ENCODE measurements at regions not wholly inside any gene's neighbourhood (a gene's known extent, or its start where the extent isn't known, plus 50 kb on each side); places are given as distances from the start of the nearest gene placed in this dataset.

DNA sequence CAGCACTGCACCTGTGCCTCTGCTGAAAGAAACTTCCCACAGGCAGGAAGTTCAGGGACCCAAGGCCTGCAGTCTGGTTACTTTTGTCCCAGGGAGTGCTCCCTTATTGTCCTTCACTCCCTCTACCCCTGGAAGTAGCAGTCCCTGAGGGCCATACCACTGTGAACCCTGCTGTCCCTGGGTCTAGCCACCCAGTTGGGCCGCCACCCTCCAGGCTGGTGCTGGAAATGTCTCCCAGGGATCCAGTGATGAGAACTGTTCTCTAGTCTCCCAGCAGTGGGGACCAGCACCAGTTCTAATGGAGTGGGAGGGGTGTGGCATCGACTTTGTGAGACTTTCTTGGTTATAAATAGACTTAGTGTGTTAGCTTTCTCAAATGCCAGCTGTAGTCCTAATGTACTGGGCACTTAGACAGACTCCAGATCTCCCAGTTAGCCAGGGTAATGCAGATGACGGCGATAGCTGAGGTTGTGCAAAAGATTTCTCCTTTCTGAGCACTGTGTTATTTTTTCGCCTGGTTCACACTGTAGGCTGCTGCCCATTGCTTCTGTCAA, 462.5 kb downstream of the CDH26 start:
- no peak overlapping the region for H3K4me3 ChIP-seq (ENCODE audit: low read depth, low read length)
- DNase-seq (ENCODE audit: low read depth) = no peak
- TF ChIP-seq, protein P1, sequence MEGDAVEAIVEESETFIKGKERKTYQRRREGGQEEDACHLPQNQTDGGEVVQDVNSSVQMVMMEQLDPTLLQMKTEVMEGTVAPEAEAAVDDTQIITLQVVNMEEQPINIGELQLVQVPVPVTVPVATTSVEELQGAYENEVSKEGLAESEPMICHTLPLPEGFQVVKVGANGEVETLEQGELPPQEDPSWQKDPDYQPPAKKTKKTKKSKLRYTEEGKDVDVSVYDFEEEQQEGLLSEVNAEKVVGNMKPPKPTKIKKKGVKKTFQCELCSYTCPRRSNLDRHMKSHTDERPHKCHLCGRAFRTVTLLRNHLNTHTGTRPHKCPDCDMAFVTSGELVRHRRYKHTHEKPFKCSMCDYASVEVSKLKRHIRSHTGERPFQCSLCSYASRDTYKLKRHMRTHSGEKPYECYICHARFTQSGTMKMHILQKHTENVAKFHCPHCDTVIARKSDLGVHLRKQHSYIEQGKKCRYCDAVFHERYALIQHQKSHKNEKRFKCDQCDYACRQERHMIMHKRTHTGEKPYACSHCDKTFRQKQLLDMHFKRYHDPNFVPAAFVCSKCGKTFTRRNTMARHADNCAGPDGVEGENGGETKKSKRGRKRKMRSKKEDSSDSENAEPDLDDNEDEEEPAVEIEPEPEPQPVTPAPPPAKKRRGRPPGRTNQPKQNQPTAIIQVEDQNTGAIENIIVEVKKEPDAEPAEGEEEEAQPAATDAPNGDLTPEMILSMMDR (IDR thresholded peaks at IDR 0.05; ENCODE audit: control insufficient read depth, extremely low read depth, insufficient read depth) = no peak

DNA sequence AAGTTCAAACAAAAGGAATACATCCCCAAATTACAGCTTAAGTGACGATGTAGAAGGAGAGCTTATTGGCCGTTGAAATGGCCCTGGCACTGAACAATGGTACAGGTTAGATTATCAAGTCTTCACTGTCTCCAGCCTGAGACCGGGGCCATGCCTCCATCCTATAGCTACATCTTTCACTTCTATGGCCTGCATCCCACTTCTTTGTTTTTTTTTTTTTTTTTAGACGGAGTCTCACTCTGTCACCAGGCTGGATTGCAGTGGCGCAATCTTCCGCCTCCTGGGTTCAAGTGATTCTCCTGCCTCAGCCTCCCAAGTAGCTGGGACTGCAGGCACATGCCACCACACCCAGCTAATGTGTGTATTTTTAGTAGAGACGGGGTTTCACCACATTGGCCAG, 464.6 kb downstream of the CDH26 start:
- H3K4me3 ChIP-seq (ENCODE audit: low read depth, low read length) = no peak overlapping the region
- no peak for DNase-seq (ENCODE audit: low read depth)

DNA sequence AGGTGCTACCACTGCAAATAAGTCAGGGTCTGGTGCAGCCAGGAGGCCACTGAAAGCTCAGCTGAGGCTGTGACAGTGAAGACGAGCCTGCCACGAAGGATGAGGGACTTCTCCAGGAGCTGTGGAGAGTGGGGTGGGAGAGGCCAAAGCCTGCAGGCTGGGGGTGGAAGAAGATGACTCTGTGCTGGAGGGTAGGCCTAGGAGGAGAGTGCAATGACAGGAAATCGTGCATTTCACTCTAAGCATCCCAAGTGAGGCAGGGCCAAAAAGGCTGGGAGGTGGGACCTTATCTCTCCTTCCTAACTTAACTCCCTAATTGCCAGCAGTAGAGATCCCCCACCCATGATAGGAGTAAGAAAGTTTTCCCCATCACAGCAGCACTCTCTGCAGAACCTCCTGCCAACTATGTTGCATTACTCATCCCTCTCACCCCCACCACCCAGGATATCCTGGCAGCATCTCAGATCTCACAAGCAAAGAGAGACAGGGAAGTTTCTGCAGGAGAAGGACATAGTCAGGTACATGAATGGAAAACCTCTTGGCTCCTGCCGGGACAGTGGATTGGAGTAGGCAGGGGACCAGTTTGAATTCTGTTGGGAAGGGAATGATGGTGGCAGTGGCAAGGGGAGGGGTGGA, 466.2 kb downstream of the CDH26 start:
- H3K4me3 ChIP-seq (ENCODE audit: low read depth, low read length) = no peak overlapping the region
- DNase-seq (ENCODE audit: low read depth) = no peak
- TF ChIP-seq, protein P1 (IDR thresholded peaks at IDR 0.05; ENCODE audit: control insufficient read depth, extremely low read depth, insufficient read depth) = no peak

More for the DNA sequence above, 464.6 kb downstream of the CDH26 start:
- TF ChIP-seq, protein P1 (IDR thresholded peaks at IDR 0.05; ENCODE audit: control insufficient read depth, extremely low read depth, insufficient read depth) = no peak

DNA sequence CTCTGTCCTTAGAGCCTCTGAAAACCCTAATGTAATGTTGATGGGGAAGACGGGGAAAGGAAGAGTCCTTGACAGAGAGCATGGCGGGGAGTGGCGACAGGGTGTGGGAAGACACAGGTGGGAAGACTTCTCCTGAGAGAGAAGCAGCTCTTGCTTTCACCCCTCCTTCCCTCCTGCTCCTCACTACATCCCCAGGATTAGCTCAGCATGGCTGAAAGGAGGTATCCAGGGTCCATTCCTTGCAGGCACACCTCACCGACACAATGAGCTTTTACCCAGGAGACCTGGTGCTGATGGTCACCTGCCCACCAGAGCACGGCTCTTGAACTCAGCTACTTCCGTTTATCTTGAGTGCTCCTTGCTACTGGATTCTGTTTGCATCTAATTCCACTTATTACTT, 469.3 kb downstream of the CDH26 start:
- TF ChIP-seq, protein P1 (IDR thresholded peaks at IDR 0.05; ENCODE audit: control insufficient read depth, extremely low read depth, insufficient read depth) = no peak
- DNase-seq (ENCODE audit: low read depth) = no peak
- no peak overlapping the region for H3K4me3 ChIP-seq (ENCODE audit: low read depth, low read length)

DNA sequence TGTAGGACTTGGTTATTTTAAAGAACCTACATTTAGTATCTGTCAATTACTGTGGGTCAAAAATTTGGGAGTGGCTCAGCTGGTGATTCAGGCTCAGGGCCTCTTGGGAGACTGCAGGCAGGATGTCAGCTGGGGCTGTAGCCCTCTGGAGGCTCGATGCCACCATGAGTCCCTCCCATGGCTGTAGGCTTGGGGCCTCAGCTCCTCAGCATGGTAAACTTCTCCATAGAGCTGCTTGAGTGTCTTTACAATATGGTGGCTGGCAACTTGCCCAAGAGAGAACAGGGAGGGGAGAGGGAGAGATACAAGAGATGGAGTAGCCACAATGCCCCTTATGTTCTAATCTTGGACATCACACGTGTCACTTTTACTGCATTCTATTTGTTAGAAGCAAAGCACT, 470.4 kb downstream of the CDH26 start:
- no peak overlapping the region for H3K4me3 ChIP-seq (ENCODE audit: low read depth, low read length)
- TF ChIP-seq, protein P1 (IDR thresholded peaks at IDR 0.05; ENCODE audit: control insufficient read depth, extremely low read depth, insufficient read depth) = no peak
- no peak for DNase-seq (ENCODE audit: low read depth)

DNA sequence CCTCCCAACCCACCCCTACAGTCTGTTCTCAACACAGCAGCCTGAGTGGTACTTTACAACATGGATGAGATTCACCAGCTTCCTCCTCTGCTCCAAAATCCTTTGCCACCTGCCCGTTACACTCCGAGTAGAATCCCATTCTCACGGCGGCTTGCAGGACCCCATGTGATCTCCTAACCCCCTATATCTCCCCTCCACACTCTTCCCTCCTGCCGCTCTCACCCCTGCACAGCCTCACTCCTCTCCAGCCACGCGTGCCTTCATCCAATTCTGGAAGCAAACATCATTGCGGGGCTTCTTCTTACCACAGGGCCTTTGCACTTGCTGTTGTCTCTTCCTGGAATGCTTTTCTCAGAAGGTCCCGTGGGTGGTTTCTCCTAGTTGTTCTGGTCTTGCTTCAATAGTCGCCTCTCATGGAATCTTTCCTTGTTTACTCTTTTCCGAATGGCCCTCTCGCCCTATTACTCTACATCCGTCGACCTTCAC, 472.3 kb downstream of the CDH26 start:
- DNase-seq (ENCODE audit: low read depth) = no peak
- TF ChIP-seq, protein P1 (IDR thresholded peaks at IDR 0.05; ENCODE audit: control insufficient read depth, extremely low read depth, insufficient read depth) = no peak
- H3K4me3 ChIP-seq (ENCODE audit: low read depth, low read length) = no peak overlapping the region

DNA sequence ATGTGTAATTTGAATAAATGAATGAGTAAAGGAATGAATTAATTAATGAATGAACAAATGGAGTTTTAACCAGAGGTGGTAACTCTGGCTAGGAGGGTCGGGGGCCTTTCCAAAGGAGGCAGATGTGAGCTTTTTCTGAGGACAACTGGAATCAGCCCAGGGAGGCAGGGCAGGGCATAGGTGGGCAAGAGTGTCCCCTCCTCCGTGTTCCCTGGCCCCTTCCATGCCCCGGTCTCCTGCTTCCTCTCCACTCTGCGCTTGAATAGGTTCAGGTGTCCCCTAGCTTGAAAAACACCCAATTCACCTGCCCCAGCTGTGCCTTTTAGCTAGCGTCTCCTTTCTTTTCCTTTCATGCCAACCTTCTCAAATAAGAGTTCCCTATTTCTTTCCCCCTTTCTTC, 473.1 kb downstream of the CDH26 start:
- DNase-seq (ENCODE audit: low read depth) = no peak
- TF ChIP-seq, protein P1 (IDR thresholded peaks at IDR 0.05; ENCODE audit: control insufficient read depth, extremely low read depth, insufficient read depth) = no peak
- no peak overlapping the region for H3K4me3 ChIP-seq (ENCODE audit: low read depth, low read length)
